GM12864 (cell line): ENCODE measurements at regions not wholly inside any gene's neighbourhood (a gene's known extent, or its start where the extent isn't known, plus 50 kb on each side); places are given as distances from the start of the nearest gene placed in this dataset.

Source experiments
- DNase-seq: peaks from one replicate; pipeline ENCODE4 v3.0.0-alpha.2; 2011; ENCODE audit warnings: low read depth
- H3K4me3 ChIP-seq: 2 replicates; pipeline ENCODE4 v1.5.1; 2011; ENCODE audit warnings: mild to moderate bottlenecking, low read depth, low read length, control low read depth
- CTCF ChIP-seq: IDR thresholded peaks from 2 replicates; pipeline ENCODE4 v1.5.1; 2011; ENCODE audit warnings: low read depth, mild to moderate bottlenecking, moderate library complexity, low read length, control low read depth, inconsistent platforms; ENCODE audit errors: missing control alignments

- no peak for TF ChIP-seq CTCF
- H3K4me3 ChIP-seq: no peak overlapping the region
- DNase-seq: no peak
Measured at GRCh38 chr4:165782623-165783022, 90.4 kb upstream of the TLL1 start.

GRCh38 chr4:165783626-165784025, 89.4 kb upstream of the TLL1 start:
- no peak for TF ChIP-seq CTCF
- DNase-seq: no peak
- no peak overlapping the region for H3K4me3 ChIP-seq

- H3K4me3 ChIP-seq: no peak overlapping the region
- DNase-seq: no peak
- no peak for TF ChIP-seq CTCF
Measured at GRCh38 chr4:165784672-165785071, 88.4 kb upstream of the TLL1 start.

DNA sequence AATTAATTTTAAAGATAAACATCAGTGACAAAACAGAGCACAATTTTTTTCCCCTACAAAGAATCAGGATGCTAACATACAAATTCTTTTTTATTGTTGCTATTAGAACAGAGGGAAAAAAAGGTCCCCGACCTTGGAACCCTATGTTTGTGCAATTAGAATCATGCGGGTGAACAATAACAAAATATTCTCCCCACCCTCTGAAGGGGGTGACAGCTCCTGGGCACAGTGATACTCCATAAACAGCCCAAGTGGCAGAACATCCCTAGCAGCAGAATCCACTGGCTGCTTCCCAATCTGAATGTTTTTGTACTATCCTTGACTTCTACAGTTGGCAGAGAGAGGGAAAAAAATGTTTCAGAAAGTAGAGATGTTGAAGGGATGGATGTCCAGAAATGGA, 87.7 kb upstream of the TLL1 start:
- no peak for DNase-seq
- TF ChIP-seq CTCF: no peak
- H3K4me3 ChIP-seq: no peak overlapping the region

GRCh38 chr4:165787516-165788274, 85.3 kb upstream of the TLL1 start:
- DNase-seq: no peak
- no peak for TF ChIP-seq CTCF
- no peak overlapping the region for H3K4me3 ChIP-seq

DNA sequence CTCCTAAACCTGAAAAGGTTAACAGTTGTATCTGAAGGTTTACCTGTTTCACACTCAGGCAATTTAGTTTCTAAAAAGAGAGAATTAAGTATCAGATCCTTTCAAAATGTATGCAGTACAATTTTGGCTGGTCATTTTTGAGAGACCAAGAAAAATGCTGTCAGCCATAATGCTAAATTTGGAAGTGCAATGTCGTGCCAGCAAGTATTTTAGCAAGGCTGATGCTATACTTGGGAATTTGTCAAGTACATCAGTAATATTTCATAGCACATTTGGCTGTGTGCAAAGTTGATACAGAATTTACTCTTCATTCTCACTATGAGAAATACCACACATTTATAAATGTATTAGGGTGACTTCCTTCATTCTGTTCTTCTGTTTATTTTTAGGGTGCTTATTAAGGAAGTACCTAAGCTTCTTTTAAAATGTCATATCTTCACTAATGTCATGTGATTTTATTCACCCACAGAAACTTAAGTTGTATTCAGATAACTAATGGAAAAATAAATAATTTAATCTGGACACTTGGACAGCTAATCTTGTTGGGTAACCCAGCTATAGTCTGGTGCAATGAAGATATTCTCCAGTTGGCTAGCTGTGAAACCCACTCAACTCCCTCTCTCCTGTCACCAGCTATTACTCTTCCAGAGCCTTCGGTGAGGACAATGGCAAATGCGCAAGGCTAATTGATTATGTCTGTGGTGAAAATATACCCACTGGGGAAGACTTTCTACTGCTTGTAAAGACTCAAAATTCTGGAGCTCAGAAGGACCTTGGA, 84.2 kb upstream of the TLL1 start:
- H3K4me3 ChIP-seq: no peak overlapping the region
- no peak for DNase-seq
- TF ChIP-seq CTCF: no peak
